Neural progenitor cell (in vitro differentiated cells): ENCODE measurements at regions not wholly inside any gene's neighbourhood (a gene's known extent, or its start where the extent isn't known, plus 50 kb on each side); places are given as distances from the start of the nearest gene placed in this dataset.
A peak's percentile ranks its signal among the peaks of the same experiment; 100 is the strongest.

ENCODE experiments used
- DNase-seq: peaks from one replicate; pipeline ENCODE4 v3.0.0-alpha.2; 2016; ENCODE audit warnings: low spot score
- H2AFZ ChIP-seq: fragments of 200-600 bp; sonication (generic); replicated peaks from 2 replicates; pipeline ENCODE4 v1.6.1; 2016; ENCODE audit warnings: antibody characterized with exemption
- H3F3A ChIP-seq: fragments of 200-600 bp; sonication (generic); 2 replicates; pipeline ENCODE4 v1.6.1; 2016; ENCODE audit warnings: antibody characterized with exemption, low read depth
- H3K27ac ChIP-seq: fragments of 200-600 bp; sonication (generic); 2 replicates; pipeline ENCODE4 v1.5.1; 2016; ENCODE audit warnings: mild to moderate bottlenecking
- H3K27me3 ChIP-seq: fragments of 200-600 bp; sonication (generic); 2 replicates; pipeline ENCODE4 v1.6.1; 2016; ENCODE audit warnings: mild to moderate bottlenecking, moderate library complexity
- H3K36me3 ChIP-seq: fragments of 200-600 bp; sonication (generic); 2 replicates; pipeline ENCODE4 v1.5.1; 2016
- H3K4me1 ChIP-seq: fragments of 200-600 bp; sonication (generic); 2 replicates; pipeline ENCODE4 v1.6.1; 2016; ENCODE audit warnings: mixed run types
- H3K4me2 ChIP-seq: fragments of 200-600 bp; sonication (generic); 2 replicates; pipeline ENCODE4 v1.6.1; 2016
- H3K4me3 ChIP-seq: fragments of 200-600 bp; sonication (generic); 2 replicates; pipeline ENCODE4 v1.5.1; 2016
- H3K79me2 ChIP-seq: fragments of 200-600 bp; sonication (generic); 2 replicates; pipeline ENCODE4 v1.6.1; 2016; ENCODE audit warnings: low read depth
- H3K9ac ChIP-seq: fragments of 200-600 bp; sonication (generic); 2 replicates; pipeline ENCODE4 v1.6.1; 2016
- H3K9me3 ChIP-seq: fragments of 200-600 bp; sonication (generic); 2 replicates; pipeline ENCODE4 v1.5.1; 2016; ENCODE audit warnings: low read depth
- H4K20me1 ChIP-seq: fragments of 200-600 bp; sonication (generic); 2 replicates; pipeline ENCODE4 v1.6.1; 2016; ENCODE audit warnings: low read depth
- H3K27ac Mint-ChIP-seq: 3 replicates; pipeline ENCODE4 v1.8.0; 2021; ENCODE audit warnings: mixed read lengths
- H3K27me3 Mint-ChIP-seq: 2 replicates; pipeline ENCODE4 v1.8.0; 2022; ENCODE audit warnings: low read depth, mild to moderate bottlenecking, inconsistent platforms, moderate library complexity, mixed read lengths; ENCODE audit not compliant: insufficient read depth
- H3K36me3 Mint-ChIP-seq: 3 replicates; pipeline ENCODE4 v1.8.0; 2021; ENCODE audit warnings: mixed read lengths
- H3K4me1 Mint-ChIP-seq: 3 replicates; pipeline ENCODE4 v1.8.0; 2021; ENCODE audit warnings: mixed read lengths
- H3K4me3 Mint-ChIP-seq: 3 replicates; pipeline ENCODE4 v1.8.0; 2021; ENCODE audit warnings: mild to moderate bottlenecking, moderate library complexity, mixed read lengths
- H3K9me3 Mint-ChIP-seq: 3 replicates; pipeline ENCODE4 v1.8.0; 2020; ENCODE audit warnings: mixed read lengths
- CTCF ChIP-seq: fragments of 200-600 bp; sonication (generic); IDR thresholded peaks from 2 replicates; pipeline ENCODE4 v1.5.1; 2017; ENCODE audit warnings: antibody characterized with exemption, mild to moderate bottlenecking
- EZH2 ChIP-seq: fragments of 200-600 bp; sonication (generic); IDR thresholded peaks from 2 replicates; pipeline ENCODE4 v1.6.1; 2017; ENCODE audit warnings: antibody characterized with exemption, mild to moderate bottlenecking, moderate library complexity
- EZH2phosphoT487 ChIP-seq: fragments of 200-600 bp; sonication (generic); IDR thresholded peaks from 2 replicates; pipeline ENCODE4 v1.6.1; 2017; ENCODE audit warnings: antibody characterized with exemption

GRCh38 chr3:22634433-22634832, 568.7 kb upstream of the UBE2E2 start:
- H3K9me3 ChIP-seq = no peaks in the 10 kb centered on the region
- TF ChIP-seq EZH2phosphoT487 (no peak), CTCF (no peak), EZH2 (no peak)
- H3K36me3 ChIP-seq = no peaks in the 10 kb centered on the region
- peaks cover 3% of the 10 kb centered on the region for H3K27me3 Mint-ChIP-seq
- no peak overlapping the region for H3K27ac ChIP-seq
- no peak for DNase-seq
- no peaks in the 10 kb centered on the region for H3K79me2 ChIP-seq
- H3K9me3 Mint-ChIP-seq = peaks cover 7% of the 10 kb centered on the region
- H3K4me1 Mint-ChIP-seq = no peaks in the 10 kb centered on the region
- H3K4me3 Mint-ChIP-seq = no peak overlapping the region
- H2AFZ ChIP-seq = no peak overlapping the region
- H3K9ac ChIP-seq = no peak overlapping the region
- H3K36me3 Mint-ChIP-seq = no peaks in the 10 kb centered on the region
- H3K4me2 ChIP-seq = no peak overlapping the region
- no peak overlapping the region for H3K27ac Mint-ChIP-seq
- H3K4me3 ChIP-seq = no peak overlapping the region
- H3K27me3 ChIP-seq = no peaks in the 10 kb centered on the region
- no peaks in the 10 kb centered on the region for H3K4me1 ChIP-seq
- H4K20me1 ChIP-seq = no peaks in the 10 kb centered on the region
- no peaks in the 10 kb centered on the region for H3F3A ChIP-seq

- Histone ChIP-seq H3K4me1 (peaks cover 14% of the 10 kb centered on the region), H3K27ac (peak overlapping the region; percentile 51), H3K4me3 (no peak overlapping the region), H3K79me2 (no peaks in the 10 kb centered on the region), H3K9ac (no peak overlapping the region), H4K20me1 (no peaks in the 10 kb centered on the region), H3F3A (peaks cover 5% of the 10 kb centered on the region), H3K4me2 (peak overlapping the region; percentile 44), H3K36me3 (no peaks in the 10 kb centered on the region), H3K9me3 (no peaks in the 10 kb centered on the region), H2AFZ (peak overlapping the region; percentile 21), H3K27me3 (no peaks in the 10 kb centered on the region)
- peak; percentile 72 for DNase-seq
- Mint-ChIP-seq H3K4me1 (peaks cover 9% of the 10 kb centered on the region), H3K36me3 (no peaks in the 10 kb centered on the region), H3K9me3 (no peaks in the 10 kb centered on the region), H3K4me3 (no peak overlapping the region), H3K27me3 (no peaks in the 10 kb centered on the region), H3K27ac (no peak overlapping the region)
- TF ChIP-seq EZH2phosphoT487 (peak; percentile 65), CTCF (no peak)
These were observed 543.3 kb upstream of the UBE2E2 start for GRCh38 chr3:22659651-22660475.

GRCh38 chr3:22660606-22661005, 542.5 kb upstream of the UBE2E2 start:
- Mint-ChIP-seq H3K36me3 (no peaks in the 10 kb centered on the region), H3K4me1 (peaks cover 9% of the 10 kb centered on the region), H3K27ac (no peak overlapping the region), H3K27me3 (no peaks in the 10 kb centered on the region), H3K4me3 (no peak overlapping the region), H3K9me3 (no peaks in the 10 kb centered on the region)
- Histone ChIP-seq H3K27ac (no peak overlapping the region), H3K4me2 (no peak overlapping the region), H3K9me3 (no peaks in the 10 kb centered on the region), H3K36me3 (no peaks in the 10 kb centered on the region), H3K79me2 (no peaks in the 10 kb centered on the region), H3K4me1 (peaks cover 14% of the 10 kb centered on the region), H2AFZ (no peak overlapping the region), H3K4me3 (no peak overlapping the region), H4K20me1 (no peaks in the 10 kb centered on the region), H3F3A (peaks cover 5% of the 10 kb centered on the region), H3K9ac (no peak overlapping the region), H3K27me3 (no peaks in the 10 kb centered on the region)
- no peak for DNase-seq
- TF ChIP-seq EZH2 (no peak), CTCF (no peak), EZH2phosphoT487 (no peak)
